Endothelial cell of umbilical vein (primary cell): ENCODE measurements at regions not wholly inside any gene's neighbourhood (a gene's known extent, or its start where the extent isn't known, plus 50 kb on each side); places are given as distances from the start of the nearest gene placed in this dataset.

Experiments used
- BruUV-seq: library from RNA; stranded (reverse); fragments of 400-500 nt; replicated peaks from 2 replicates; lab custom pipeline; 2021; lab: Mats Ljungman, UMichigan
- CTCF ChIA-PET: fragments of 300-600, 350-600 bp; sonication (Branson Sonifier 250); formaldehyde crosslinking; loops from one replicate; lab custom pipeline; 2021; ENCODE audit warnings: antibody characterized with exemption, inconsistent platforms; lab: Charles Lee
- POLR2A ChIA-PET: fragments of 300-600, 350-600 bp; sonication (Branson Sonifier 250); formaldehyde crosslinking; loops from one replicate; lab custom pipeline; 2021; ENCODE audit warnings: antibody characterized with exemption, inconsistent platforms; lab: Charles Lee
- DNase-seq: peaks from one replicate; pipeline ENCODE4 v3.0.0-alpha.2; 2011; ENCODE audit warnings: low read depth, low spot score
- FAIRE-seq: peaks from 2 replicates; lab custom pipeline; 2011; peaks lifted over from hg19 to GRCh38; lab: Jason Lieb, UNC
- H2AFZ ChIP-seq: 2 replicates; pipeline ENCODE4 v1.6.0; 2012; ENCODE audit warnings: low read depth, low read length, control low read depth, inconsistent platforms
- H3K27ac ChIP-seq: 2 replicates; pipeline ENCODE4 v1.5.1; 2011; ENCODE audit warnings: low read depth, mild to moderate bottlenecking, control low read depth, low read length, moderate library complexity; ENCODE audit not compliant: insufficient read depth
- H3K27me3 ChIP-seq, 2 experiments: 2 replicates each; pipeline versions ENCODE4 v1.6.0 to v1.6.1; 2011; ENCODE audit warnings: low read length in 2 of 2, mixed read lengths in 1 of 2; ENCODE audit not compliant: control insufficient read depth in 2 of 2, insufficient read depth in 2 of 2
- H3K36me3 ChIP-seq, 2 experiments: 2 replicates in 1 of 2; 3 replicates in 1 of 2; pipeline ENCODE4 v1.5.1; 2011; ENCODE audit warnings: low read length in 2 of 2, mild to moderate bottlenecking in 1 of 2, moderate library complexity in 1 of 2; ENCODE audit not compliant: control insufficient read depth in 2 of 2, insufficient read depth in 2 of 2; ENCODE audit errors: extremely low read depth in 1 of 2
- H3K4me1 ChIP-seq: 3 replicates; pipeline ENCODE4 v1.5.1; 2011; ENCODE audit warnings: mild to moderate bottlenecking, low read length; ENCODE audit not compliant: control insufficient read depth, insufficient read depth; ENCODE audit errors: extremely low read depth
- H3K4me2 ChIP-seq: 2 replicates; pipeline ENCODE4 v1.6.1; 2011; ENCODE audit warnings: low read length, control low read depth, mixed read lengths; ENCODE audit not compliant: insufficient read depth
- H3K4me3 ChIP-seq, 3 experiments: fragments of 200-600 bp in 1 of 3; sonication (generic), shearing (Covaris generic) in 1 of 3; replicated peaks in 1 of 3; 2 replicates each; pipeline ENCODE4 v1.5.1; 2011 to 2016; ENCODE audit warnings: control low read depth in 3 of 3, low read length in 3 of 3, mild to moderate bottlenecking in 2 of 3, inconsistent platforms in 1 of 3, low read depth in 1 of 3, moderate library complexity in 1 of 3; ENCODE audit not compliant: insufficient read depth in 1 of 3
- H3K79me2 ChIP-seq: 2 replicates; pipeline ENCODE4 v1.6.0; 2012; ENCODE audit warnings: low read length, inconsistent platforms; ENCODE audit not compliant: control insufficient read depth, insufficient read depth
- H3K9ac ChIP-seq: replicated peaks from 2 replicates; pipeline ENCODE3; 2011; ENCODE audit warnings: low read length, control low read depth; ENCODE audit not compliant: insufficient read depth; ENCODE audit errors: extremely low read depth
- H3K9me1 ChIP-seq: replicated peaks from 3 replicates; pipeline ENCODE4 v1.6.0; 2011; ENCODE audit warnings: mild to moderate bottlenecking, low read length; ENCODE audit not compliant: control insufficient read depth, insufficient read depth; ENCODE audit errors: extremely low read depth
- H3K9me3 ChIP-seq: replicated peaks from 2 replicates; pipeline ENCODE4 v1.5.1; 2012; ENCODE audit warnings: low read length, inconsistent platforms; ENCODE audit not compliant: control insufficient read depth, insufficient read depth
- H4K20me1 ChIP-seq: replicated peaks from 2 replicates; pipeline ENCODE3; 2011; ENCODE audit warnings: mild to moderate bottlenecking, low read length; ENCODE audit not compliant: control insufficient read depth, insufficient read depth; ENCODE audit errors: extremely low read depth
- EZH2 ChIP-seq: IDR thresholded peaks from 2 replicates; pipeline ENCODE4 v1.6.1; 2012; ENCODE audit warnings: borderline replicate concordance, low read depth, mild to moderate bottlenecking, moderate library complexity, low read length, inconsistent platforms; ENCODE audit not compliant: severe bottlenecking
- FOS ChIP-seq: IDR thresholded peaks from 2 replicates; pipeline ENCODE4 v1.6.1; 2011; ENCODE audit warnings: mild to moderate bottlenecking, low read length, moderate library complexity, borderline replicate concordance; ENCODE audit not compliant: insufficient read depth
- GATA2 ChIP-seq: IDR thresholded peaks from 2 replicates; pipeline ENCODE4 v1.7.0; 2011; ENCODE audit warnings: low read depth, mild to moderate bottlenecking, moderate library complexity, mixed read lengths, low read length; ENCODE audit not compliant: insufficient read length, insufficient read depth
- JUN ChIP-seq: IDR thresholded peaks from 2 replicates; pipeline ENCODE4 v1.6.1; 2011; ENCODE audit warnings: borderline replicate concordance, low read depth; ENCODE audit not compliant: insufficient read length, insufficient read depth
- MYC ChIP-seq: IDR thresholded peaks from one replicate; pipeline ENCODE4 v1.6.1; 2011; ENCODE audit warnings: mild to moderate bottlenecking, low read depth, low read length
- POLR2A ChIP-seq: IDR thresholded peaks from 2 replicates; pipeline ENCODE4 v1.6.1; 2012; ENCODE audit warnings: low read depth, mild to moderate bottlenecking, control low read depth, low read length
- POLR2AphosphoS5 ChIP-seq: IDR thresholded peaks from 2 replicates; pipeline ENCODE4 v1.6.1; 2012; ENCODE audit warnings: low read depth, mild to moderate bottlenecking, control low read depth, low read length, moderate library complexity; ENCODE audit not compliant: insufficient read depth
- dilution Hi-C: fragments of 300-500 bp; cut with MboI; formaldehyde crosslinking; loops from one replicate; pipeline ENCODE4 v1.15.0; 2019; ENCODE audit warnings: low sequenced_read_pairs; ENCODE audit not compliant: extremely low pct_ligation_motif_present
- intact Hi-C: fragments of 100-400 bp; cut with micrococcal nuclease; formaldehyde crosslinking; loops from one replicate; pipeline ENCODE4 v1.10.0; 2022
- TF ChIP-seq, protein P1 (sequence below): IDR thresholded peaks from 2 replicates; pipeline ENCODE4 v1.6.1; 2011; ENCODE audit not compliant: insufficient read depth, insufficient read length

DNA sequence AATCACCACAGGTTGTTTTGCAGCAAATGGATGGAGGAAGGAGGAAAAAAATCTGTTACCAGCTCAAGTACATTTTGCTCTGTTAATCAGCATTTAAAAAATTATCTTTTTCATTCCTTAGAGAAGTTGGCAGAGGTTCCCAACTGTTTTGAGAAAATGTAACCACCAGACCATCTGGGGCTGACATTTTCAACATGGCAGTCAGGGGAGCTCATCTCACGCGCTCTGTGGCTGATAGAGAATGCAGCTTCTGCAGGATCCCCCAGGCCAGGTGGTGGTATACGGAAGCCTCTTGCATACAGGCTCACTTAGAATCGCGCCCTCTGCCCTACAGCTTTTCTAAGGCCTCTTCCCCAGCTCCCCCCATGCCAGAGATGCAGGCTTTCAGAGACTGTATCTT, 68.0 kb upstream of the OPCML start:
- no peaks in the 10 kb centered on the region for H4K20me1 ChIP-seq
- TF ChIP-seq, protein P1, sequence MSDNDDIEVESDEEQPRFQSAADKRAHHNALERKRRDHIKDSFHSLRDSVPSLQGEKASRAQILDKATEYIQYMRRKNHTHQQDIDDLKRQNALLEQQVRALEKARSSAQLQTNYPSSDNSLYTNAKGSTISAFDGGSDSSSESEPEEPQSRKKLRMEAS = no peak
- TF ChIP-seq MYC = no peak
- no peak for TF ChIP-seq JUN
- TF ChIP-seq POLR2AphosphoS5 = no peak
- TF ChIP-seq GATA2 = no peak
- intact Hi-C loops (no loop called here), dilution Hi-C loops (no loop called here)
- H3K27me3 ChIP-seq = no peaks in the 10 kb centered on the region
- no peaks in the 10 kb centered on the region for H3K9me3 ChIP-seq
- no peak overlapping the region for H3K9ac ChIP-seq
- no peaks in the 10 kb centered on the region for H3K4me1 ChIP-seq
- H3K4me3 ChIP-seq = no peak overlapping the region
- no peaks in the 10 kb centered on the region for H3K36me3 ChIP-seq
- no peaks in the 10 kb centered on the region for H3K79me2 ChIP-seq
- DNase-seq (no peak), FAIRE-seq (no peak)
- no peak overlapping the region for H2AFZ ChIP-seq
- ChIA-PET POLR2A (no interaction called here), CTCF (no interaction called here)
- no peaks in the 10 kb centered on the region for H3K9me1 ChIP-seq
- BruUV-seq = no TSS peak
- no peak overlapping the region for H3K4me2 ChIP-seq
- H3K27ac ChIP-seq = no peak overlapping the region

DNA sequence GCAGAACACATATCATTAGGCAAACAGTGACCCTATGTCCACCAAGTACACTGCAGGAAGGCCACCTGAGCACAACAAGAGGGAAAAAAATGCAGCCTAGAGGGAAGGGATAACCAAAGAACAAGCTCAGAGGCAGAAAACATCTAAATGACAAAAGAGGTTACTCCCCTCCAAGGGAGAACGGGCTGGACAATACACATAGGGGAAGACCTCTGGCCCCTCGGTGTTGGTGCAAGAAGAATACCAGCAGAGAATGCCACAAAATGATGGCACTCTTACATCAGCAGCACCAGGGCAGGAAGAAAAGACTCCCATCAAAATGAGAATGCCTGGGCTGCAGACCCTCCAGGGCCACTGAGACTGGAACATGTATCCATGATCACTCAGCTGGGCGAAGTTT, 66.6 kb upstream of the OPCML start:
- no peaks in the 10 kb centered on the region for H3K9me3 ChIP-seq
- H3K4me2 ChIP-seq = no peak overlapping the region
- no peak overlapping the region for H2AFZ ChIP-seq
- FAIRE-seq = no peak
- TF ChIP-seq FOS (no peak), POLR2A (no peak), JUN (no peak), GATA2 (no peak), MYC (no peak), POLR2AphosphoS5 (no peak), EZH2 (no peak)
- TF ChIP-seq, protein P1 = no peak
- H3K36me3 ChIP-seq = no peaks in the 10 kb centered on the region
- H4K20me1 ChIP-seq = no peaks in the 10 kb centered on the region
- H3K9me1 ChIP-seq = no peaks in the 10 kb centered on the region
- dilution Hi-C loops (no loop called here), intact Hi-C loops (no loop called here)
- no peak overlapping the region for H3K27ac ChIP-seq
- no peaks in the 10 kb centered on the region for H3K79me2 ChIP-seq
- no peak overlapping the region for H3K9ac ChIP-seq
- no TSS peak for BruUV-seq
- POLR2A ChIA-PET = no interaction called here
- H3K4me3 ChIP-seq = no peak overlapping the region
- H3K4me1 ChIP-seq = no peaks in the 10 kb centered on the region
- no peaks in the 10 kb centered on the region for H3K27me3 ChIP-seq
- DNase-seq = no peak
- CTCF ChIA-PET = no interaction called here
